Astrocyte (in vitro differentiated cells and primary cell): ENCODE measurements at regions not wholly inside any gene's neighbourhood (a gene's known extent, or its start where the extent isn't known, plus 50 kb on each side); places are given as distances from the start of the nearest gene placed in this dataset.

Experiments
- EZH2 ChIP-seq: IDR thresholded peaks from 2 replicates; pipeline ENCODE4 v1.6.1; 2012; ENCODE audit warnings: mild to moderate bottlenecking, low read length, inconsistent platforms; ENCODE audit not compliant: insufficient read depth
- TF ChIP-seq, protein P1 (sequence below): IDR thresholded peaks from 2 replicates; pipeline ENCODE4 v1.5.1; 2011; ENCODE audit warnings: low read depth, mild to moderate bottlenecking, inconsistent platforms, low read length, moderate library complexity; ENCODE audit not compliant: insufficient read depth

DNA sequence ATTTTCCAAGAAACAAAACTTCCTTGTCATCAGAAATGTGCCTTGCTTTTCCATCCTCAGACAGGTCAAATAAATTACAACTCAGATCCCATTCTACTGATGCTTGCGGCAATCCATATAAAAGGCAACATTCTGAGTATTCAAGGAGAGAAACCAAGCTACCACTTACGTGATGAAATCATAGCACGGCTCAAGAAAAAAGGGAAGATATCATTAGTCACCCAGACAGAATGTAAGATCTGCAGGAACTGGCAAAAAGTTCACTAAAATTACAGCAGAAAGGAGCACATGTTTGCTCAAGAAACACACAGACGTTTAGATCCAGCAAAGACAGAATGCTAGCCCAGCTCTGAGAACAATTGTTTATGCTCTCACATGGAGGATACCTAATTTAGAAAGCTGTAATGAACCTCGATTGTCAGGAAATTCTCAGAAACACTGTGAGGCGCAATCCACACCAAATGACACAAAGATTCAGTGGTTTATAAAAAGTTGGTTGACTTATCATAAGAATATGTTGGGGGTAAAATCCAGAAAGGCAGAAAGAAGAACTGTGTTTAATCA lies 304.2 kb downstream of the ADGRG6 start:
- TF ChIP-seq, protein P1, sequence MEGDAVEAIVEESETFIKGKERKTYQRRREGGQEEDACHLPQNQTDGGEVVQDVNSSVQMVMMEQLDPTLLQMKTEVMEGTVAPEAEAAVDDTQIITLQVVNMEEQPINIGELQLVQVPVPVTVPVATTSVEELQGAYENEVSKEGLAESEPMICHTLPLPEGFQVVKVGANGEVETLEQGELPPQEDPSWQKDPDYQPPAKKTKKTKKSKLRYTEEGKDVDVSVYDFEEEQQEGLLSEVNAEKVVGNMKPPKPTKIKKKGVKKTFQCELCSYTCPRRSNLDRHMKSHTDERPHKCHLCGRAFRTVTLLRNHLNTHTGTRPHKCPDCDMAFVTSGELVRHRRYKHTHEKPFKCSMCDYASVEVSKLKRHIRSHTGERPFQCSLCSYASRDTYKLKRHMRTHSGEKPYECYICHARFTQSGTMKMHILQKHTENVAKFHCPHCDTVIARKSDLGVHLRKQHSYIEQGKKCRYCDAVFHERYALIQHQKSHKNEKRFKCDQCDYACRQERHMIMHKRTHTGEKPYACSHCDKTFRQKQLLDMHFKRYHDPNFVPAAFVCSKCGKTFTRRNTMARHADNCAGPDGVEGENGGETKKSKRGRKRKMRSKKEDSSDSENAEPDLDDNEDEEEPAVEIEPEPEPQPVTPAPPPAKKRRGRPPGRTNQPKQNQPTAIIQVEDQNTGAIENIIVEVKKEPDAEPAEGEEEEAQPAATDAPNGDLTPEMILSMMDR = no peak
- no peak for TF ChIP-seq EZH2
